ENCODE measurements at regions not wholly inside any gene's neighbourhood (a gene's known extent, or its start where the extent isn't known, plus 50 kb on each side); places are given as distances from the start of the nearest gene placed in this dataset.

- no peak for TF ChIP-seq POLR2A (IDR thresholded peaks at IDR 0.05)
- no peak for TF ChIP-seq CTCF (IDR thresholded peaks at IDR 0.05)
These were observed 399.1 kb downstream of the PLCL1 start for GRCh38 chr2:198203336-198204069.

Measured in thyroid gland (tissue), 4 donors.